GM19043 (cell line): ENCODE measurements at regions not wholly inside any gene's neighbourhood (a gene's known extent, or its start where the extent isn't known, plus 50 kb on each side); places are given as distances from the start of the nearest gene placed in this dataset.
"Not testable (repeated sequence)": the region's sequence is repeated elsewhere in the genome, so short reads cannot be mapped to it uniquely, and the experiment has no call there.

Experiments
- ATAC-seq: cut with Tn5 transposase; IDR thresholded peaks from one replicate; pipeline ENCODE4 v1.9.1; 2021; ENCODE audit warnings: low read depth; ENCODE audit not compliant: unreplicated experiment

GRCh38 chrX:40380655-40381488, 199.9 kb upstream of the ATP6AP2 start:
- ATAC-seq: no peak

GRCh38 chrX:40377684-40378083, 203.1 kb upstream of the ATP6AP2 start:
- ATAC-seq: no peak

DNA sequence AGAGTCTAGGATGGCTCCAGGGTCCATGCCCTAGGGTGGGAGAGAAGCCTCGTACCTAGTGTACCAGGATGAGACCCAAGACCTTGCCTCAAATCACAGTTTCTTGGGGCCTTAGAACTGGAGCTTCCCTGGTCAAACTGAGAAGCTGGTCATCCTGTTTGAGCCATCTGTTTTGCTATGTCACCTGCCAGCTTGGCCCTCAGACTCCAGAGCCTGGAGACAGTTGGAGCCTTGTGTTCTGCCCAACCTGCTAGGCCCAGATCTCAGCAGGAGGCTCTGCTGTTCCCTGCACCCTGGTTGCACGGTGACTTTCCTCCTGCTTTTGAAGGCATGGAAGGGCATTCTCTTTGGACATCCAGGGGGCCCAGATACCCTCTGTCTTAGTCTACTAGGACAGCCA, 206.3 kb upstream of the ATP6AP2 start:
- no peak for ATAC-seq

- no peak for ATAC-seq
Measured at GRCh38 chrX:40373641-40374040, 207.1 kb upstream of the ATP6AP2 start.

DNA sequence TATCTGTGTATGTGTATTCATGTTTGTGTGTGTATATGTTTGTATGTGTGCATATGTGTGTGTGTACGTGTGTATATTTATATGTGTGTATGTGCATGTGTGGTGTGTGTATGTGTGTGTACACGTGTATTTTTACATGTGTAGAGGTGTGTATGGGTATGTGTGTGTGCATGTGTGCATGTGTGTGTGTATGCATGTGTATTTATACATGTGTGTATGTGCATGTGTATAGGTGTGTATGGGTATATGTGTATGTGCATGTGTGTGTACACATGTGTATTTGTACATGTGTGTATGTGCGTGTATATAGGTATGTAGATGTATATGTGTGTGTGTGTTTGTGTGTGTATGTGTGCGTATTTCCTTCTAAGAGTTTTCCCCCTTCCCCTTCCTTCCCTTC, 207.7 kb upstream of the ATP6AP2 start:
- ATAC-seq: no peak

DNA sequence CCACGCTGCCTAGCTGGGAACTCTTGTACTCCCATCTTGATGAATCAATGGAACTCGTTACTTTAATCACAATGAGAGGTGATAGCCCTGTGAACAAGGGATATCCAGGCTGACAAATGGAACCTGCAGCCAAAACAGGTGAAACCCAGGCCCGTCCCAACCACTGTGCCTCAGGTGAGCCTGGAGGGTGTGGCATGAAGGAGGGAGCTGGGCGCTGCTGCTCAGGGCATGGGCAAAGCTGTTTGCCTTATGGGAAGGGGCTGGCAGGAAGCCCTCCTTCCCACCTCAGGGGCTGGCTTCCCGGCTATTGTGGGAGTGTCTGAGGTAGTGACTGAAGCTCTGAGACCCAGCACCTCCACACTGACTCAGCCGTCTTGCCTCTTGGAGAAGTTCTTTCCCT, 209.4 kb upstream of the ATP6AP2 start:
- no peak for ATAC-seq

DNA sequence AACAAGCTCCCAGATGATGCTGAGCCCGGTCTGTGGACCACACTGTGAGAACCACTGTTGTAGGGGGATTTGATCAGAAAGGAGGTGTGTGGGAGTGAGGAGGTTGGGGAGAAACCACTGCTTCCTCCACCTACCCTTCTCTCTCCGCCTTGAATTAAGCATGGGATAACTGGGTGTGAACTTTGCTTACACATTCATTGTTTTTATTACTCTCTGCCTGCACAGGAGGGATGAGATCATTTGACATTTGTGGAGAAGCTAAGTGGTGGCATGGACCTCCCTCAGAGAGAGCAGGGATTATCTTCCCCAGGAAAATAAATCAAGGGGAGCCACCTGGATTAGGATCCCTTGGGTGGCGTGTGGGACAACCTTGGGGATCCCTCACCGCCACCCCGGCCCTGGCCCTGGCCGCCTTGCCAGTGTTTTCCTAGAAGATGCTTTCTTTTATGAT, 212.1 kb upstream of the ATP6AP2 start:
- no peak for ATAC-seq

DNA sequence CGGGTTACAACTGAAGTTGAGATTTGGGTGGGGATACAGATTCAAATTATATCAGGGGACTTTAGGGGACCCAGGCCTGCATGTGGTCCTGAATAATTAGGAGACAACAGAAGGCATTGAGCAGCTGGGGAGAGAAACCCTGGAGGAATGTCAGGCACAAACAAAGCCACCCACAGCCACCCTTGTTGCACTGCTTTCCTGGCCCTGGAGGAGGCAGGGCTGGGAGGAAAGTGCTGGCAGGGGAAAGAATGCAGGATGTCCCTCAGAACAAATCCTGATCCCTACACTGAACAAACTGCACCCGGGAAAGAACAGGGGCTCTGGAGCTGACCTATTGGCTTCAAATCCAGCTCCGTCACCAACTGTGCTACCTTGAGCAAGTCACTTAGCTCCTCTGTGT, 214.1 kb upstream of the ATP6AP2 start:
- ATAC-seq: no peak

DNA sequence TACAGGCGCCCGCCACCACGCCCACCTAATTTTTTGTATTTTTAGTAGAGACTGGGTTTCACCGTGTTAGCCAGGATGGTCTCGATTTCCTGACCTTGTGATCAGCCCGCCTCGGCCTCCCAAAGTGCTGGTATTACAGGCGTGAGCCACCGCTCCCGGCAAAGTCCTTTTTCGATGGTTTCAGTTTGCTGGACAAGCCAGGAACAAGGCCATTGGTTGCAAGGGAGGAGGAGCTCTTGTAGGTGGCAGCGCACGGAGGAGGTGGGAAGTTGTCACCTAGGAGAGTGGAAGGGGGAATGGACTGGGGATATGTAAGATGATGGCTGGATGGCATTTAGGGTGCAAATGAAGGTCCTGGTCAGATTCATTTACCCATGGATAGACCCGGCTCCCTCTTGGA, 218.5 kb upstream of the ATP6AP2 start:
- ATAC-seq: not testable (repeated sequence)

GRCh38 chrX:40360557-40360956, 220.2 kb upstream of the ATP6AP2 start:
- no peak for ATAC-seq

DNA sequence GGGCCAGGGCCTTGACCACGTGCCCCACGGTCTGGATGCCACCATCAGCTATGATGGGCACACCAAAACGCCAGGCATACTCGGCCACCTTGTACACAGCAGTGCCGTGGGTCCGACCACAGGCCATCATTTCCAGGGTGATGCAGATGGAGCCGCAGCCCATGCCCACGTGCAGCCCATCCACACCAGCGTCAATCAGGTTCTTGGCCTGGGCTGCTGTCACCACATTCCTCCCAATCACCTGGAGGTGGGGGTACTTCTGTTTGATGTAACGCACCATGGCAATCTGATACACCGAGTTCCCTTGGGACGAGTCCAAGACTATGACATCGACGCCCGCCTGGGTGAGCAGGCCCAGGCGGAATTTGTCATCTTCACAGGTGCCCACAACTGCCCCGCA, 221.2 kb upstream of the ATP6AP2 start:
- no peak for ATAC-seq

DNA sequence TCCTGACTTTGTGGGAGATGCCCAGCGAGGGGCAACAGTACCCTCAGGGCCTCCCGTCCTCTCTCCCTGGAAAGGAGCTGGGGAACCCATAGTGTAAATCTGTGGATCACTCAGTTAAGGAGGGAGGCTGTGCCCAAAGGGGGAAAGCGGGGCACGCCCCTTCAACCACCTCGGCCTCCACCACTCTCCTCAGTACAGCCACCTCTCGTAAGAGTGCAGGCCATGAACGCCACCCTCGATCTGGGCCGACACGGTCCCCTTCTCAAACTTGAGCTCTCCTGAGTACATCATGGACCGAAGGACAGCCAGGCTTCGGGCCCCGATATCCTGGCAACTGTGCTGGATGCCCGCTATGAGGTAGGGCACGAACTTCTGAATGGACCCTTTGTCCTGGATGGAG, 221.8 kb upstream of the ATP6AP2 start:
- ATAC-seq: no peak

GRCh38 chrX:40349251-40349650, 231.5 kb upstream of the ATP6AP2 start:
- ATAC-seq: no peak

DNA sequence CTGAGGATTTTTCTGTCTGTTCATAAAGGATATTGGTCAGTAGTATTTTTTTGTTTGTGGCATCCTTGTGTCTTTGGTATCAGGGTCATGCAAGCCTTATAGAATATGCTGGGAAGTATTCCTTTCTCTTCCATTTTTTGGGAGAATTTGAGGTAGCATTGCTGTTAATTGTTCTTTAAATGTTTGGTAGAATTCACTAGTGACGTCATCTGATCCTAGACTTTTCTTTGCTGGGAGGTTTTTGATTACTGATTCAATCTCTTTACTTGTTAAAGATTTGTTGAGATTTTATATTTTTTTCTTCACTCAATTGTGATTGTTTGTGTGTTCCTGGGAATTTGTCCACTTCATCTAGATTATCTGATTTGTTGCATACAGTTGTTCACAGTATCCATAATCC, 234.4 kb upstream of the ATP6AP2 start:
- ATAC-seq: no peak

DNA sequence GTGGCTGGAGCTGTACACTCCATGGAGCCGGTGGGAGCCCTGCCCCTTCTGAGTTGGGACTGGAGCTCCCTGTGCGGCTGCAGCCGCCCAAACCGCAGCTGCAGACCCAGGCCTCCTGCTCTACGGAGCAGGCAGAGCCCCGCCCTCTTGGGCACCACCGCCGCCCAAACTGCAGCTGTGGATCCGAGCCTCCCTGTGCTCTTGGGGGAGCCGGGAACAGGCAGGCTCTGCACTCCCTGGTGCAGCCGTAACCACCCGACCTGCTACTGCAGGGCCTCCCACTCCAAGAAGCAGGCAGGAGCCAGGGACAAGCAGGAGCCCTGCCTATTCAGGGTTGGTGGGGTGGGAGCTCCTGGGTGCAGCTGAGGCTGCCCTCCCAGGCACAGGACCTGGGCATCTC, 237.5 kb upstream of the ATP6AP2 start:
- ATAC-seq: no peak

GRCh38 chrX:40340116-40340515, 240.7 kb upstream of the ATP6AP2 start:
- ATAC-seq: no peak

DNA sequence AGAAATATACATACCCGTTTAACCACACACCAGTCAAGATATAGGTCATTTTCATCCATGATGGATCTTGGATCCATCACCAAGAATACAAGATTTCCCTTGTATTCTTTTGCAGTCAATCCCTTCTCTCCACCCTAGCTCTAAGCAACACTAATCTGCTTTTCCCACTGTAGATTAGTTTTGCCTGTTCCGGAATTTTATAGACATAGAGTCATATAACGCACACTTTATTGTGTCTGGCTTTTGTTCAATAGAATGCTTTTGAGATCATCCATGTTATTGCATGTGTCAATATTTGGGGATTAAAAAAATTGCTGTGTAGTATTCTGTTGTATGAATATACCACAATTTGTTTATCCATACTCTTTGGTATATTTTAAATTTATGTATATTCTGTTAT, 235.6 kb upstream of the BCOR start:
- no peak for ATAC-seq

DNA sequence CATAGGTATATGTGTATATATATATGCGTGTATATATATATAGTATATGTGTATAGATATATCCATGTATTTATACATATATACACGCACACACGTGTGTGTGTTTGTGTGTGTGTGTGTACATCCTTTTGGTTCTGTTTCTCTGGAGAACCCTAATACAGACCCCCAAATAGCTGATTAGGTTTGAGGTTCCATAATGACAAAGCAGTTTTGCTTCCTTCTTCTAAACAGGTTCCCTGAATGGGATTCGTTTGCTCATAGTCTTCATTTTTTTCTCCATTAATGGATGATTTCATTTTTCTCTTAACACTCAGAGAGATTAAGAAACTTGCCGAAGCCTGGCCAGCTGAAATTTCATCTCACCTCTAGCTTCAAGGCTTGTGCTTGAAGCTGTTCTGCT, 234.0 kb upstream of the BCOR start:
- ATAC-seq: no peak

- ATAC-seq: no peak
Measured at GRCh38 chrX:40331353-40331752, 233.6 kb upstream of the BCOR start.

DNA sequence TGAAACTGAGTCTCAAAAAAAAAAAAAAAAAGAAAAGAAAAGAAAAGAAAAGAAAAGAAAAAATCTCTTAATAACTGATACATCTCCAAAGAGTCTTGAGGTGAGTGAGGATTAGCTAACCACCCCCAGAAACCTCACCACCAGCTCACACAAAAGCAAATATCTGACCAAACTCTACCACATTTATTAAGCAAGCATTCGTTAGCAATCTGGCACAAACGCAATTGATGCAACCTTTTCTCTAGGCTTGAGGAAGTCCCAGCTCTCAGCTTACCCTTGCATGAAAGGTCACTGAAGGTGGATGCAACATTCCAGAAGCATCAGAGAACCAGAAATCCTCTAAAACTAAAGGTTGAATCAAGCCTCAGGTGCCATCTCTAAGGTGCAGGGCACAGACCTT, 231.9 kb upstream of the BCOR start:
- ATAC-seq: no peak

DNA sequence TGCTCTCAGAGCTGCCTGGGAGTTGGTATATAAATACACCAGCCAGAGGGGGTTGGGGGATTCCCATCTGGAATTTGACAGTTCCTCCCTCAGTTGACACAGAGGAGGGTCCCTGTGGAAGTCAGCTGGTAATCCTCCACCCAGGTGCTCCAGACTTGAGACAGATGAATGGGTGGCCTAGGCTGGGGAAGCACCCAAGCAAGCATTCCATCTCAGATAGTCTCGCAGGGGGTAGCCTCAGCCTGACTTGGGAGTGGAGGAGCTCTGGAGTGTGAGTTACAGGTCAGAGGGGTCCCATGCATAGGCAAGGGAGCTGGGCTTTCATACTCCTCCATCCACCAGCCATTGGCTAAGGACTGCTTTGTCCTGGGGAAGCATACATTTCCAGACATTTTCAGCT, 229.3 kb upstream of the BCOR start:
- ATAC-seq: no peak

- ATAC-seq: no peak
Measured at GRCh38 chrX:40326186-40326965, 228.6 kb upstream of the BCOR start.
